GM13977 (cell line): ENCODE measurements at regions not wholly inside any gene's neighbourhood (a gene's known extent, or its start where the extent isn't known, plus 50 kb on each side); places are given as distances from the start of the nearest gene placed in this dataset.
"Not testable (repeated sequence)": the region's sequence is repeated elsewhere in the genome, so short reads cannot be mapped to it uniquely, and the experiment has no call there.

ENCODE experiments used
- DNase-seq: peaks from one replicate; pipeline ENCODE4 v3.0.0; 2012; ENCODE audit warnings: low spot score
- CTCF ChIP-seq: IDR thresholded peaks from 2 replicates; pipeline ENCODE4 v1.5.1; 2012; ENCODE audit warnings: mild to moderate bottlenecking, control low read depth; ENCODE audit not compliant: insufficient read depth; ENCODE audit errors: extremely low read depth, missing control alignments
- in situ Hi-C: fragments of 300-500 bp; cut with MboI; formaldehyde crosslinking; loops from one replicate; pipeline ENCODE4 v1.12.0; 2022; ENCODE audit warnings: low sequenced_read_pairs, low pct_unique_long_range_greater_than_20kb, mixed read lengths, inconsistent platforms; ENCODE audit not compliant: unreplicated experiment

GRCh38 chr3:35438101-35438500, 201.2 kb upstream of the ARPP21 start:
- in situ Hi-C loops: no loop called here
- no peak for TF ChIP-seq CTCF
- no peak for DNase-seq

GRCh38 chr3:35439663-35440062, 199.7 kb upstream of the ARPP21 start:
- in situ Hi-C loops: no loop called here
- no peak for TF ChIP-seq CTCF
- no peak for DNase-seq

- no peak for TF ChIP-seq CTCF
- in situ Hi-C loops: no loop called here
- no peak for DNase-seq
These were observed 198.5 kb upstream of the ARPP21 start for GRCh38 chr3:35440826-35441225.

GRCh38 chr3:35446896-35447295, 192.4 kb upstream of the ARPP21 start:
- in situ Hi-C loops: no loop called here
- no peak for DNase-seq
- no peak for TF ChIP-seq CTCF

GRCh38 chr3:35448121-35448520, 191.2 kb upstream of the ARPP21 start:
- in situ Hi-C loops: no loop called here

GRCh38 chr3:35448681-35449080, 190.6 kb upstream of the ARPP21 start:
- no peak for DNase-seq
- in situ Hi-C loops: no loop called here
- TF ChIP-seq CTCF: no peak

More at GRCh38 chr3:35448121-35448520, 191.2 kb upstream of the ARPP21 start:
- no peak for DNase-seq
- TF ChIP-seq CTCF: no peak

- in situ Hi-C loops, DNase-seq: not testable (repeated sequence)
These were observed 184.5 kb upstream of the ARPP21 start for GRCh38 chr3:35454819-35455218.
